Loucy (cell line): ENCODE measurements at regions not wholly inside any gene's neighbourhood (a gene's known extent, or its start where the extent isn't known, plus 50 kb on each side); places are given as distances from the start of the nearest gene placed in this dataset.

Experiments used
- CTCF ChIP-seq: fragments of 200-600 bp; sonication (generic); conservative IDR thresholded peaks from 2 replicates; pipeline ENCODE4 v1.5.1; 2014; ENCODE audit warnings: mild to moderate bottlenecking, antibody characterized with exemption, low read length
- EZH2phosphoT487 ChIP-seq: fragments of 200-600 bp; IDR thresholded peaks from 2 replicates; pipeline ENCODE4 v1.6.1; 2018; ENCODE audit warnings: antibody characterized with exemption, mild to moderate bottlenecking, moderate library complexity, borderline replicate concordance

DNA sequence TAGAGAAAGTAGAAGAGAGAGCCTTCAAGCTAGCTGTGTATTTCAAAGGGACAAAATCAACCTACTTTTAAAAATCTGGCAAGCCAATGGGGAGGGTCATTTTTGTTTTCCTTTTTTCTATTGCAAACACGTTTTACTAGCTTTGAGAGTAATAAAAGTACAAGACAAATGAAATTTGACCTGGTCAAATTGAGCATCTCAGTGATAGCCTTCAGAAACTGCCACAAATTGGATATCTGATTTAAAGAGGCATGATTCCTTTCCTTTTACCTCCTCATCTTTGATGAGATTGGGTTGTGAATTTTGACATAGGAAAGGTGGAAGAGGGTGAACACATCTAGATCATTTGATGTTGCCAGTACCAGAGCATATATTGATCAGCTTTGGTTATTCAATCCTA lies 53.6 kb upstream of the RBMS3 start:
- no peak for TF ChIP-seq CTCF
- TF ChIP-seq EZH2phosphoT487, result no peak
